Suprapubic skin (tissue), 3 donors: ENCODE measurements at regions not wholly inside any gene's neighbourhood (a gene's known extent, or its start where the extent isn't known, plus 50 kb on each side); places are given as distances from the start of the nearest gene placed in this dataset.

Experiments
- POLR2A ChIP-seq, 2 donors: fragments of 450-650 bp; IDR thresholded peaks; one replicate each; pipeline ENCODE4 v1.6.1; 2017; ENCODE audit warnings: antibody characterized with exemption in 2 of 2, mild to moderate bottlenecking in 2 of 2, moderate library complexity in 2 of 2
- TF ChIP-seq, protein P1 (sequence below), 2 donors: fragments of 200-600 bp in 1 of 2; fragments of 450-650 bp in 1 of 2; sonication (generic) in 1 of 2; IDR thresholded peaks; one replicate each; pipeline ENCODE4 v1.5.1; 2016 to 2019; ENCODE audit warnings: antibody characterized with exemption in 2 of 2, mild to moderate bottlenecking in 1 of 2, moderate library complexity in 1 of 2

DNA sequence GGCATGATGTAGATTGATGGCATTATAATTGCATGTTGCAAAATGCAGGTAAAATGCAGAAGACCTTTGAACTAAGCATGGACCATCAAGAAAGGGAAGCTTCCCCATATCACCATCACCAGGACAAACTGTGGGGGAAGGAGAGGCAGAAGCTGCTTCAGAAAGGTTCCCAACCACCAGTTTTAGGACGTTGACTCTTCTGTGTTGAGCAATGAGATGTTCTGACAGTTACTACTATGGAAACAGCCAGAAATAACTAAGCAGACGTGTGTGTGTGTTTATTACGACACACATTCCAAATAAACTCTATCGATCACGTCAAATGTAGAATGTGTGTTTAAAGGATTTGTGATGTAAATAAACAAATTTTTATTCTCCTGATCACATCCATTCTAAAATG, 110.2 kb upstream of the PLD5 start:
- TF ChIP-seq, protein P1, sequence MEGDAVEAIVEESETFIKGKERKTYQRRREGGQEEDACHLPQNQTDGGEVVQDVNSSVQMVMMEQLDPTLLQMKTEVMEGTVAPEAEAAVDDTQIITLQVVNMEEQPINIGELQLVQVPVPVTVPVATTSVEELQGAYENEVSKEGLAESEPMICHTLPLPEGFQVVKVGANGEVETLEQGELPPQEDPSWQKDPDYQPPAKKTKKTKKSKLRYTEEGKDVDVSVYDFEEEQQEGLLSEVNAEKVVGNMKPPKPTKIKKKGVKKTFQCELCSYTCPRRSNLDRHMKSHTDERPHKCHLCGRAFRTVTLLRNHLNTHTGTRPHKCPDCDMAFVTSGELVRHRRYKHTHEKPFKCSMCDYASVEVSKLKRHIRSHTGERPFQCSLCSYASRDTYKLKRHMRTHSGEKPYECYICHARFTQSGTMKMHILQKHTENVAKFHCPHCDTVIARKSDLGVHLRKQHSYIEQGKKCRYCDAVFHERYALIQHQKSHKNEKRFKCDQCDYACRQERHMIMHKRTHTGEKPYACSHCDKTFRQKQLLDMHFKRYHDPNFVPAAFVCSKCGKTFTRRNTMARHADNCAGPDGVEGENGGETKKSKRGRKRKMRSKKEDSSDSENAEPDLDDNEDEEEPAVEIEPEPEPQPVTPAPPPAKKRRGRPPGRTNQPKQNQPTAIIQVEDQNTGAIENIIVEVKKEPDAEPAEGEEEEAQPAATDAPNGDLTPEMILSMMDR (IDR thresholded peaks at IDR 0.05), result no peak
- no peak for TF ChIP-seq POLR2A (IDR thresholded peaks at IDR 0.05)
